AG09319 (cell line): ENCODE measurements at regions not wholly inside any gene's neighbourhood (a gene's known extent, or its start where the extent isn't known, plus 50 kb on each side); places are given as distances from the start of the nearest gene placed in this dataset.

ENCODE experiments used
- DNase-seq: peaks from one replicate; pipeline ENCODE4 v3.0.0-alpha.2; 2010; ENCODE audit warnings: low read depth; ENCODE audit errors: extremely low read depth
- TF ChIP-seq, protein P1 (sequence below): IDR thresholded peaks from 2 replicates; pipeline ENCODE4 v1.5.1; 2011; ENCODE audit warnings: low read depth, mild to moderate bottlenecking, inconsistent platforms, low read length, moderate library complexity

- DNase-seq = no peak
- TF ChIP-seq, protein P1, sequence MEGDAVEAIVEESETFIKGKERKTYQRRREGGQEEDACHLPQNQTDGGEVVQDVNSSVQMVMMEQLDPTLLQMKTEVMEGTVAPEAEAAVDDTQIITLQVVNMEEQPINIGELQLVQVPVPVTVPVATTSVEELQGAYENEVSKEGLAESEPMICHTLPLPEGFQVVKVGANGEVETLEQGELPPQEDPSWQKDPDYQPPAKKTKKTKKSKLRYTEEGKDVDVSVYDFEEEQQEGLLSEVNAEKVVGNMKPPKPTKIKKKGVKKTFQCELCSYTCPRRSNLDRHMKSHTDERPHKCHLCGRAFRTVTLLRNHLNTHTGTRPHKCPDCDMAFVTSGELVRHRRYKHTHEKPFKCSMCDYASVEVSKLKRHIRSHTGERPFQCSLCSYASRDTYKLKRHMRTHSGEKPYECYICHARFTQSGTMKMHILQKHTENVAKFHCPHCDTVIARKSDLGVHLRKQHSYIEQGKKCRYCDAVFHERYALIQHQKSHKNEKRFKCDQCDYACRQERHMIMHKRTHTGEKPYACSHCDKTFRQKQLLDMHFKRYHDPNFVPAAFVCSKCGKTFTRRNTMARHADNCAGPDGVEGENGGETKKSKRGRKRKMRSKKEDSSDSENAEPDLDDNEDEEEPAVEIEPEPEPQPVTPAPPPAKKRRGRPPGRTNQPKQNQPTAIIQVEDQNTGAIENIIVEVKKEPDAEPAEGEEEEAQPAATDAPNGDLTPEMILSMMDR = no peak
Observed at GRCh38 chr10:90571481-90572258, 286.2 kb downstream of the HTR7 start.

DNA sequence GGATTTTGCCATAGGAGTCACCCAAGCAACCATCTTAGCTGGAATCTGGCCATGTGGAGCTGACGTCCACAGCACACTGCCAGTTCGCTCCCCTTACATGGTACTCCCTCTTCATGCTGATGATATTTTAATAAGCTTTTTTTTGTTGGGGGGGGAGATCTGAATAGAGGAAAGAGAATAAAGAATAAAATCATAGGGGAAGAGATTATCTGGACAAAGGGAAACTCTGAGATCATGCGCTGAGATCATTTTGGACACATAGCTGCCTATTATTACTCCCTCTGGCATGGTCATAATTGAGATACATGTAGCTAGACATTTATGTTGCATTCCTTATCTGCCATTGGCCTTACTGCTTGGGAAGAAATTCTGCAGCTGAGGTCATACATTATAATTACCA is 282.7 kb downstream of the HTR7 start:
- TF ChIP-seq, protein P1 = no peak
- no peak for DNase-seq

DNA sequence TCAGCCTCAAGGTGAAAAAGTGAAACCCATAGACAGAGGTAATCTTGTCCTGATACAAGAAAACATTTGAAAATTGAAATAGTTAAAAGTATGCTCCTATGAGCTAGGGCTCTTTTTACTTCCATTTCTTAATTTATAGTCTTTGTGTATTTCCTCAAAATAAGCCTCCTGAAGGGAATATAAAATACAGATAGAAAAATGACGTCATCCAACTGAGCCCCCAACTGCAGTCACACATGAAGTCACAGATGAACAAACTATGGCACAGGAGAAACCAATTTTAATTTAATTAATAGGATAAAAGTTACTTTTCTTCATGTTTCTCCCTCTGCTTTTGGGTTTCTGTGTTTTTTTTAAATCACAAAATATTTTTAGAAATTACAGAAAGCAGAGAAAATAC is 280.3 kb downstream of the HTR7 start:
- TF ChIP-seq, protein P1 = no peak
- no peak for DNase-seq

DNA sequence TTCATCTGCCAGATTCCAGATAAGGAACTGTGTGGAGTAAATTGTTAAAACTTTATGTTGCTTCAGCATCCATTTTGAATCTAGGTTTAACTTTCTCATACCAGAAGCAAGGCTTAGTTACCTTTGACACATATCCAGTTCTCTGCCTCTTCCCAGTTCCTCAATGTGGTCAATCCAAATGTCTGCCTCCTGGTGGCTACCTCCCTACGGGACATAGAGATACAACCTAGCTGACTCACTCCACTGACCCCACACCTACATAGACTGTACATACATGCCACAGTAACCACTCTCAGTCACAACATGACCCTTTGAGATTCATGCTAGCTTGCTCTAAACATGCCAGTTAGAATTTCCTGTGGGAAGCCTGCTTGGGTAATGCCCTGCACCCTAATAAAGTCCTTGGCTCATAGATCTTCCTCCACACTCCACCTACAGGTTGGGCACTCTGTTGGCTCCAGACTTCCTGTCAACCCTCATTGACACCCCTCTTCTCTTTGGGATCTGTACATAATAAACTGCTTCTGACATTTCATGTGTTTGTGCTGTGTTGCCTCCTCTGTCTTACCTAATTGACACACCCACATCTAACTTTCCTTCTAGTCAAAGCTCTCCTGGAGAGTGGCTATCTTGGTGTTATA is 278.1 kb downstream of the HTR7 start:
- DNase-seq = no peak

DNA sequence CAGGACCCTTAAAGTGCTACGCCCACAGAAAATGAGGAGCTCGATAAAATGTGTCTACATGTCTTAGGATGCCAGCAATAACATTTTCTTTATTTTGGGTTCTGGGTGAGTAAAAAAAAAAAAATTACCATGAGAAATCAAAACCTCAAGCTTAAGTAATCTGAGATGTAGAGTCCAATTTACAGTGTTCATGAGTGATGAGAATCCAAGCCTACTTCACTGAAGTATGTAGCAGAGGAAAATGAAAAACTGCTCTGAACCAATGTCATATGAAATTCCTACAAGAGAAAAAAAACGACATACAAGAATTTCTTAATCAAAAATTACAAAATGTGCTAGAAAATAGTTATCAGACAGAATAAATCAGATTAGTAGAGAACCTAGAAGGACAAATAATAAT is 274.4 kb downstream of the HTR7 start:
- TF ChIP-seq, protein P1 = no peak
- no peak for DNase-seq

More for the DNA sequence above, 278.1 kb downstream of the HTR7 start:
- TF ChIP-seq, protein P1 = no peak

- TF ChIP-seq, protein P1 = no peak
Observed at GRCh38 chr10:90587081-90587491, 270.8 kb downstream of the HTR7 start.

GRCh38 chr10:90587561-90587960 is 270.3 kb downstream of the HTR7 start:
- no peak for DNase-seq
- TF ChIP-seq, protein P1 = no peak

More at GRCh38 chr10:90587081-90587491, 270.8 kb downstream of the HTR7 start:
- DNase-seq = no peak
